ENCODE measurements at regions not wholly inside any gene's neighbourhood (a gene's known extent, or its start where the extent isn't known, plus 50 kb on each side); places are given as distances from the start of the nearest gene placed in this dataset.

- Histone ChIP-seq H4K8ac (replicated peaks; ENCODE audit: insufficient read length, low read depth, low read length) (no peak overlapping the region), H4K5ac (ENCODE audit: insufficient read length, low read depth, low read length) (no peak overlapping the region), H3K79me2 (ENCODE audit: insufficient read depth, low read length) (no peaks in the 10 kb centered on the region), H3K9me3 (ENCODE audit: control insufficient read depth, low read depth, low read length) (no peaks in the 10 kb centered on the region), H2BK15ac (ENCODE audit: low read depth, low read length) (no peak overlapping the region), H2BK20ac (ENCODE audit: low read depth, low read length, poor library complexity, severe bottlenecking) (no peak overlapping the region), H3K27me3 (ENCODE audit: insufficient read depth, low read length) (no peaks in the 10 kb centered on the region), H3K27ac (ENCODE audit: insufficient read length, low read depth, low read length) (no peak overlapping the region), H3K4ac (ENCODE audit: low read depth, low read length) (no peak overlapping the region), H3K23ac (ENCODE audit: insufficient read length, low read depth, low read length) (no peak overlapping the region), H3K23me2 (ENCODE audit: insufficient read length, low read depth, low read length, poor library complexity, severe bottlenecking) (no peaks in the 10 kb centered on the region), H3T11ph (ENCODE audit: low read length) (no peak overlapping the region), H3K9ac (ENCODE audit: extremely low read depth, insufficient read length, low read length) (no peak overlapping the region), H3K4me2 (ENCODE audit: insufficient read depth, insufficient read length, low read length) (no peak overlapping the region), H3K56ac (ENCODE audit: insufficient read length, low read depth, low read length) (no peak overlapping the region), H3K18ac (ENCODE audit: insufficient read length, low read depth, low read length) (no peak overlapping the region), H4K91ac (ENCODE audit: insufficient read length, low read depth, low read length) (no peak overlapping the region), H3K79me1 (ENCODE audit: insufficient read depth, low read depth, low read length, poor library complexity, severe bottlenecking) (no peaks in the 10 kb centered on the region), H3K4me1 (ENCODE audit: insufficient read depth, low read length) (peaks cover 4% of the 10 kb centered on the region; the same call in 1 of the 2 replicates), H4K20me1 (ENCODE audit: control insufficient read depth, insufficient read depth, insufficient read length) (no peaks in the 10 kb centered on the region), H2BK120ac (ENCODE audit: low read depth, low read length, poor library complexity, severe bottlenecking) (no peak overlapping the region), H2AFZ (ENCODE audit: low read length) (no peak overlapping the region), H3K14ac (ENCODE audit: insufficient read depth, low read length) (no peak overlapping the region), H2BK5ac (ENCODE audit: insufficient read length, low read length) (no peak overlapping the region), H2BK12ac (ENCODE audit: insufficient read length, low read depth, low read length) (no peak overlapping the region), H2AK5ac (ENCODE audit: insufficient read length, low read length) (no peak overlapping the region)
- DNase-seq = no peak
- Mint-ChIP-seq H3K9me3 (no peaks in the 10 kb centered on the region), H3K27ac (no peak overlapping the region), H3K4me1 (peaks cover 7 to 15% of the 10 kb centered on the region in 2 experiments), H3K4me3 (no peak overlapping the region), H3K27me3 (ENCODE audit: low read depth) (no peaks in the 10 kb centered on the region), H3K36me3 (ENCODE audit: insufficient read depth in 1 of 3, low read depth in 3 of 3) (no peaks in the 10 kb centered on the region)
- no peak for TF ChIP-seq CTCF (conservative IDR thresholded peaks at IDR 0.05)
Observed at GRCh38 chr2:6557737-6558136, 308.0 kb downstream of the CMPK2 start.

Measured in H9 (cell line).